HCT116 (cell line): ENCODE measurements at regions not wholly inside any gene's neighbourhood (a gene's known extent, or its start where the extent isn't known, plus 50 kb on each side); places are given as distances from the start of the nearest gene placed in this dataset.

Source experiments
- ATAC-seq: fragments of 200-7000 bp; cut with Tn5 transposase; 2 replicates; pipeline ENCODE4 v1.9.1; 2020; ENCODE audit warnings: mild to moderate bottlenecking, moderate library complexity
- BruUV-seq: library from RNA; stranded (reverse); fragments of 400-500 nt; replicated peaks from 2 replicates; lab custom pipeline; 2021; lab: Mats Ljungman, UMichigan
- CTCF ChIA-PET: fragments of 300-600 bp; sonication (Branson Sonifier 250); formaldehyde crosslinking; loops from one replicate; lab custom pipeline; 2021; ENCODE audit warnings: antibody characterized with exemption; lab: Charles Lee
- POLR2A ChIA-PET: fragments of 300-600, 350-600 bp; sonication (Branson Sonifier 250); formaldehyde crosslinking; loops from one replicate; lab custom pipeline; 2021; ENCODE audit warnings: antibody characterized with exemption; lab: Charles Lee
- RAD21 ChIA-PET, 2 experiments: fragments of 300-600 bp; sonication (Branson Sonifier 250); formaldehyde crosslinking; loops; one replicate each; lab custom pipeline; 2023; ENCODE audit warnings: low total read pairs in 2 of 2; ENCODE audit not compliant: uncharacterized antibody in 2 of 2, unreplicated experiment in 2 of 2, low non-redundant PET in 1 of 2; lab: Charles Lee
- DNase-seq: peaks from one replicate; pipeline ENCODE4 v3.0.0-alpha.2; 2010; ENCODE audit warnings: low read depth, low spot score
- H2AFZ ChIP-seq: fragments of 200-600 bp; shearing (Covaris generic), sonication (generic); 2 replicates; pipeline ENCODE4 v1.6.1; 2017; ENCODE audit warnings: low read depth, mixed run types, mixed read lengths, antibody characterized with exemption, low read length; ENCODE audit not compliant: poor library complexity, severe bottlenecking
- H3K27ac ChIP-seq: 2 replicates; pipeline ENCODE4 v1.5.1; 2012; ENCODE audit warnings: low read depth, low read length
- H3K27me3 ChIP-seq: fragments of 200-600 bp; sonication (generic); 2 replicates; pipeline ENCODE4 v1.6.1; 2016; ENCODE audit warnings: mixed run types, low read length, mixed read lengths; ENCODE audit not compliant: insufficient read depth
- H3K36me3 ChIP-seq, 2 experiments: fragments of 200-500 bp in 1 of 2; fragments of 200-600 bp in 1 of 2; sonication (Bioruptor generic) in 1 of 2; sonication (generic) in 1 of 2; 2 replicates each; pipeline versions ENCODE4 v1.5.1 to v1.6.1; 2014 to 2016; ENCODE audit warnings: low read length in 2 of 2, inconsistent platforms in 1 of 2, mixed read lengths in 1 of 2, mixed run types in 1 of 2; ENCODE audit not compliant: insufficient read depth in 2 of 2, control insufficient read depth in 1 of 2
- H3K4me1 ChIP-seq, 2 experiments: fragments of 200-600 bp in 1 of 2; sonication (generic) in 1 of 2; 2 replicates each; pipeline versions ENCODE4 v1.5.1 to v1.6.1; 2012 to 2017; ENCODE audit warnings: low read length in 2 of 2, inconsistent platforms in 1 of 2, mild to moderate bottlenecking in 1 of 2, mixed read lengths in 1 of 2, mixed run types in 1 of 2, moderate library complexity in 1 of 2; ENCODE audit not compliant: insufficient read depth in 2 of 2, control insufficient read depth in 1 of 2
- H3K4me2 ChIP-seq: fragments of 200-600 bp; sonication (generic); 2 replicates; pipeline ENCODE4 v1.6.1; 2017; ENCODE audit warnings: mixed run types, low read length, mixed read lengths
- H3K4me3 ChIP-seq, 2 experiments: fragments of 200-600 bp in 1 of 2; sonication (generic) in 1 of 2; replicated peaks in 1 of 2; 2 replicates each; pipeline ENCODE4 v1.5.1; 2011 to 2016; ENCODE audit warnings: low read length in 2 of 2, control low read depth in 1 of 2, low read depth in 1 of 2, mild to moderate bottlenecking in 1 of 2, mixed read lengths in 1 of 2, mixed run types in 1 of 2
- H3K79me2 ChIP-seq: fragments of 200-600 bp; sonication (generic); 2 replicates; pipeline ENCODE4 v1.6.1; 2017; ENCODE audit warnings: mild to moderate bottlenecking, mixed run types, low read length, moderate library complexity, mixed read lengths; ENCODE audit not compliant: insufficient read depth
- H3K9ac ChIP-seq: fragments of 200-600 bp; sonication (generic); 2 replicates; pipeline ENCODE4 v1.6.1; 2016; ENCODE audit warnings: low read length, mixed read lengths
- H3K9me2 ChIP-seq: fragments of 200-600 bp; sonication (generic), shearing (Covaris generic); 2 replicates; pipeline ENCODE4 v1.6.1; 2017; ENCODE audit warnings: mixed run types, mild to moderate bottlenecking, moderate library complexity; ENCODE audit not compliant: insufficient read depth
- H3K9me3 ChIP-seq, 2 experiments: fragments of 200-500 bp in 1 of 2; fragments of 200-600 bp in 1 of 2; sonication (Bioruptor generic) in 1 of 2; sonication (generic) in 1 of 2; 2 replicates each; pipeline ENCODE4 v1.6.1; 2014 to 2017; ENCODE audit warnings: low read length in 2 of 2, mixed read lengths in 2 of 2, inconsistent platforms in 1 of 2, low read depth in 1 of 2, mild to moderate bottlenecking in 1 of 2, mixed run types in 1 of 2, moderate library complexity in 1 of 2; ENCODE audit not compliant: control insufficient read depth in 1 of 2, insufficient read depth in 1 of 2
- H4K20me1 ChIP-seq: fragments of 200-600 bp; sonication (generic), shearing (Covaris generic); 2 replicates; pipeline ENCODE4 v1.6.1; 2017; ENCODE audit warnings: mixed run types, mild to moderate bottlenecking, moderate library complexity; ENCODE audit not compliant: insufficient read depth
- CBX3 ChIP-seq: IDR thresholded peaks from 2 replicates; pipeline ENCODE4 v1.6.1; 2012; ENCODE audit warnings: low read depth
- CEBPB ChIP-seq: IDR thresholded peaks from 2 replicates; pipeline ENCODE4 v1.6.1; 2012; ENCODE audit warnings: low read depth
- EGR1 ChIP-seq: IDR thresholded peaks from 2 replicates; pipeline ENCODE4 v1.6.1; 2012; ENCODE audit warnings: low read depth
- ELF1 ChIP-seq: IDR thresholded peaks from 2 replicates; pipeline ENCODE4 v1.6.1; 2012; ENCODE audit warnings: low read depth, borderline replicate concordance
- EZH2 ChIP-seq: fragments of 200-600 bp; sonication (generic); IDR thresholded peaks from 2 replicates; pipeline ENCODE4 v1.6.1; 2017; ENCODE audit warnings: antibody characterized with exemption, mixed run types
- EZH2phosphoT487 ChIP-seq: fragments of 200-600 bp; IDR thresholded peaks from 2 replicates; pipeline ENCODE4 v1.6.1; 2018; ENCODE audit warnings: antibody characterized with exemption, borderline replicate concordance
- FOSL1 ChIP-seq: IDR thresholded peaks from 2 replicates; pipeline ENCODE4 v1.6.1; 2012; ENCODE audit warnings: low read depth
- JUND ChIP-seq: IDR thresholded peaks from 2 replicates; pipeline ENCODE4 v1.6.1; 2012
- POLR2A ChIP-seq: IDR thresholded peaks from 2 replicates; pipeline ENCODE4 v1.7.0; 2011; ENCODE audit warnings: borderline replicate concordance; ENCODE audit not compliant: insufficient read depth, insufficient read length; ENCODE audit errors: extremely low read depth
- POLR2AphosphoS5 ChIP-seq: IDR thresholded peaks from 2 replicates; pipeline ENCODE4 v1.6.1; 2011; ENCODE audit warnings: mild to moderate bottlenecking, low read depth, low read length, moderate library complexity
- RAD21 ChIP-seq: IDR thresholded peaks from 2 replicates; pipeline ENCODE4 v1.6.1; 2012; ENCODE audit warnings: low read depth, mild to moderate bottlenecking
- SIN3A ChIP-seq: IDR thresholded peaks from 2 replicates; pipeline ENCODE4 v1.6.1; 2012; ENCODE audit warnings: low read depth
- SP1 ChIP-seq: IDR thresholded peaks from 2 replicates; pipeline ENCODE4 v1.6.1; 2012; ENCODE audit warnings: low read depth
- SRF ChIP-seq: IDR thresholded peaks from 2 replicates; pipeline ENCODE4 v1.6.1; 2012; ENCODE audit warnings: low read depth
- YY1 ChIP-seq: IDR thresholded peaks from 2 replicates; pipeline ENCODE4 v1.6.1; 2011; ENCODE audit warnings: low read length, low read depth, moderate library complexity, mild to moderate bottlenecking; ENCODE audit not compliant: insufficient replicate concordance; ENCODE audit errors: extremely low read depth
- ZFX ChIP-seq: fragments of 450-650 bp; IDR thresholded peaks from 2 replicates; pipeline ENCODE4 v1.6.1; 2017
- ZNF274 ChIP-seq: fragments of 200-500 bp; sonication (Bioruptor generic); IDR thresholded peaks from 2 replicates; pipeline ENCODE4 v1.6.1; 2014; ENCODE audit warnings: mild to moderate bottlenecking, low read depth, low read length, inconsistent platforms
- intact Hi-C: fragments of 100-400 bp; cut with micrococcal nuclease; formaldehyde crosslinking; loops from 2 replicates; pipeline ENCODE4 v1.10.0; 2022
- TF ChIP-seq, protein P1 (sequence below), 3 experiments: fragments of 200-600 bp in 1 of 3; sonication (generic) in 1 of 3; IDR thresholded peaks in 2 of 3; conservative IDR thresholded peaks in 1 of 3; 2 replicates each; pipeline ENCODE4 v1.5.1; 2012 to 2017; ENCODE audit warnings: low read depth in 2 of 3, low read length in 2 of 3, antibody characterized with exemption in 1 of 3, borderline replicate concordance in 1 of 3, control low read depth in 1 of 3, mild to moderate bottlenecking in 1 of 3, mixed read lengths in 1 of 3, mixed run types in 1 of 3, moderate library complexity in 1 of 3; ENCODE audit not compliant: insufficient read depth in 1 of 3
- TF ChIP-seq, protein P2 (sequence below): IDR thresholded peaks from 2 replicates; pipeline ENCODE4 v1.6.1; 2012
- TF ChIP-seq, protein P3 (sequence below): IDR thresholded peaks from 2 replicates; pipeline ENCODE4 v1.6.1; 2011; ENCODE audit warnings: mild to moderate bottlenecking, low read length, moderate library complexity; ENCODE audit not compliant: insufficient replicate concordance; ENCODE audit errors: extremely low read depth

DNA sequence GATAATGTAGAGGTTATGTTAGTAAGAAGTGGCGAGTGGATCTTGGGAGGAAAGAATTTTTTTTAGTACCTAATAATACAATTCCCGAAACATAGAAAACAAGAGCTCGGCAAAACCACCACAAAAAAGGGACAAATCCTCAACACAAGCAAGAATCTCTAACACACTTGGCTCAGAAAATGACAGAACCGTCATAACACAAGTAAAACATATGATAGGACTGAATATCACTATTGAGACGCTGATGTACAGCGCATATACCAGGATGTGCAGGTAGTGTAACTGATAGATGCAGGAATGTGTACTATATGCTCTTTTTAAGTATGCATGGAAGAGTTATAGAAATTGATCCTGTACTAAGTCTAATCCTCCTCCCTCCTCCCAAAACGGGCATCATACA lies 564.5 kb downstream of the BCL11B start:
- ChIA-PET POLR2A (no interaction called here), RAD21 (no interaction called here), CTCF (no interaction called here)
- Histone ChIP-seq H3K4me1 (no peaks in the 10 kb centered on the region), H4K20me1 (no peaks in the 10 kb centered on the region), H3K79me2 (no peaks in the 10 kb centered on the region), H2AFZ (no peak overlapping the region), H3K9ac (no peak overlapping the region), H3K9me3 (no peaks in the 10 kb centered on the region), H3K4me3 (no peak overlapping the region), H3K27ac (no peak overlapping the region), H3K27me3 (0 out of 2 replicates have a peak, but pooled peaks cover 9% of the 10 kb centered on the region), H3K4me2 (no peak overlapping the region), H3K36me3 (no peaks in the 10 kb centered on the region)
- DNase-seq (no peak), ATAC-seq (no peak)
- BruUV-seq, result no TSS peak
- TF ChIP-seq POLR2AphosphoS5, result no peak
- TF ChIP-seq SIN3A, result no peak
- TF ChIP-seq YY1, result no peak
- TF ChIP-seq CEBPB, result no peak
- no peak for TF ChIP-seq ELF1
- no peak for TF ChIP-seq EZH2
- TF ChIP-seq, protein P1, sequence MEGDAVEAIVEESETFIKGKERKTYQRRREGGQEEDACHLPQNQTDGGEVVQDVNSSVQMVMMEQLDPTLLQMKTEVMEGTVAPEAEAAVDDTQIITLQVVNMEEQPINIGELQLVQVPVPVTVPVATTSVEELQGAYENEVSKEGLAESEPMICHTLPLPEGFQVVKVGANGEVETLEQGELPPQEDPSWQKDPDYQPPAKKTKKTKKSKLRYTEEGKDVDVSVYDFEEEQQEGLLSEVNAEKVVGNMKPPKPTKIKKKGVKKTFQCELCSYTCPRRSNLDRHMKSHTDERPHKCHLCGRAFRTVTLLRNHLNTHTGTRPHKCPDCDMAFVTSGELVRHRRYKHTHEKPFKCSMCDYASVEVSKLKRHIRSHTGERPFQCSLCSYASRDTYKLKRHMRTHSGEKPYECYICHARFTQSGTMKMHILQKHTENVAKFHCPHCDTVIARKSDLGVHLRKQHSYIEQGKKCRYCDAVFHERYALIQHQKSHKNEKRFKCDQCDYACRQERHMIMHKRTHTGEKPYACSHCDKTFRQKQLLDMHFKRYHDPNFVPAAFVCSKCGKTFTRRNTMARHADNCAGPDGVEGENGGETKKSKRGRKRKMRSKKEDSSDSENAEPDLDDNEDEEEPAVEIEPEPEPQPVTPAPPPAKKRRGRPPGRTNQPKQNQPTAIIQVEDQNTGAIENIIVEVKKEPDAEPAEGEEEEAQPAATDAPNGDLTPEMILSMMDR (IDR thresholded peaks at IDR 0.05 in 2 of 3, conservative IDR thresholded peaks at IDR 0.05 in 1 of 3; ENCODE audit: borderline replicate concordance in 1 of 3, insufficient read depth in 1 of 3, low read depth in 2 of 3, low read length in 2 of 3), result no peak
- TF ChIP-seq, protein P2, sequence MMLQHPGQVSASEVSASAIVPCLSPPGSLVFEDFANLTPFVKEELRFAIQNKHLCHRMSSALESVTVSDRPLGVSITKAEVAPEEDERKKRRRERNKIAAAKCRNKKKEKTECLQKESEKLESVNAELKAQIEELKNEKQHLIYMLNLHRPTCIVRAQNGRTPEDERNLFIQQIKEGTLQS, result no peak
- TF ChIP-seq ZNF274, result no peak
- TF ChIP-seq POLR2A, result no peak
- TF ChIP-seq SP1, result no peak
- TF ChIP-seq RAD21, result no peak
- no peak for TF ChIP-seq CBX3
- TF ChIP-seq, protein P3, sequence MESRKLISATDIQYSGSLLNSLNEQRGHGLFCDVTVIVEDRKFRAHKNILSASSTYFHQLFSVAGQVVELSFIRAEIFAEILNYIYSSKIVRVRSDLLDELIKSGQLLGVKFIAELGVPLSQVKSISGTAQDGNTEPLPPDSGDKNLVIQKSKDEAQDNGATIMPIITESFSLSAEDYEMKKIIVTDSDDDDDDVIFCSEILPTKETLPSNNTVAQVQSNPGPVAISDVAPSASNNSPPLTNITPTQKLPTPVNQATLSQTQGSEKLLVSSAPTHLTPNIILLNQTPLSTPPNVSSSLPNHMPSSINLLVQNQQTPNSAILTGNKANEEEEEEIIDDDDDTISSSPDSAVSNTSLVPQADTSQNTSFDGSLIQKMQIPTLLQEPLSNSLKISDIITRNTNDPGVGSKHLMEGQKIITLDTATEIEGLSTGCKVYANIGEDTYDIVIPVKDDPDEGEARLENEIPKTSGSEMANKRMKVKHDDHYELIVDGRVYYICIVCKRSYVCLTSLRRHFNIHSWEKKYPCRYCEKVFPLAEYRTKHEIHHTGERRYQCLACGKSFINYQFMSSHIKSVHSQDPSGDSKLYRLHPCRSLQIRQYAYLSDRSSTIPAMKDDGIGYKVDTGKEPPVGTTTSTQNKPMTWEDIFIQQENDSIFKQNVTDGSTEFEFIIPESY, result no peak
- TF ChIP-seq JUND, result no peak
- TF ChIP-seq EZH2phosphoT487, result no peak
- no peak for TF ChIP-seq EGR1
- TF ChIP-seq ZFX, result no peak
- no peak for TF ChIP-seq SRF
- TF ChIP-seq FOSL1, result no peak
- TF ChIP-seq, all 23 proteins: peak for 0
- intact Hi-C loops, result no loop called here
- H3K9me2 ChIP-seq, result no peaks in the 10 kb centered on the region
